HEK293 (cell line): ENCODE measurements at regions not wholly inside any gene's neighbourhood (a gene's known extent, or its start where the extent isn't known, plus 50 kb on each side); places are given as distances from the start of the nearest gene placed in this dataset.

Experiments used
- CTCF ChIA-PET: fragments of 350-600 bp; formaldehyde crosslinking; extraction: SDS; loops from one replicate; lab custom pipeline; 2021; ENCODE audit warnings: antibody characterized with exemption; lab: Yijun Ruan, JAX
- POLR2A ChIA-PET: fragments of 300-600 bp; formaldehyde crosslinking; extraction: SDS; loops from one replicate; lab custom pipeline; 2020; ENCODE audit warnings: antibody characterized with exemption, inconsistent platforms; lab: Yijun Ruan, JAX
- H3K27ac ChIP-seq: fragments of 200-500 bp; sonication (Bioruptor generic); 2 replicates; pipeline ENCODE4 v1.5.1; 2014; ENCODE audit warnings: low read depth, low read length, control low read depth, inconsistent platforms; ENCODE audit errors: extremely low read depth
- H3K36me3 ChIP-seq, 2 experiments: fragments of 200-500 bp in 1 of 2; sonication (Bioruptor generic) in 1 of 2; 1 replicate in 1 of 2; 2 replicates in 1 of 2; pipeline ENCODE4 v1.5.1; 2014 to 2017; ENCODE audit warnings: inconsistent platforms in 2 of 2, low read length in 2 of 2; ENCODE audit not compliant: control insufficient read depth in 2 of 2, insufficient read depth in 1 of 2
- H3K4me1 ChIP-seq: fragments of 200-500 bp; sonication (Bioruptor generic); 2 replicates; pipeline ENCODE4 v1.5.1; 2014; ENCODE audit warnings: mild to moderate bottlenecking, low read length, inconsistent platforms; ENCODE audit not compliant: control insufficient read depth, insufficient read depth
- H3K4me3 ChIP-seq: 2 replicates; pipeline ENCODE4 v1.5.1; 2011; ENCODE audit warnings: low read depth, mild to moderate bottlenecking, control low read depth, low read length, moderate library complexity
- H3K9me3 ChIP-seq: fragments of 200-500 bp; sonication (Bioruptor generic); 2 replicates; pipeline ENCODE4 v1.5.1; 2014; ENCODE audit warnings: low read depth, low read length, inconsistent platforms; ENCODE audit not compliant: control insufficient read depth, insufficient read depth
- OVOL3 ChIP-seq: fragments of 450-650 bp; formaldehyde crosslinking; IDR thresholded peaks from 2 replicates; pipeline ENCODE4 v1.5.1; 2016; ENCODE audit warnings: missing biosample characterization, missing genetic modification characterization
- SETDB1 ChIP-seq: IDR thresholded peaks from one replicate; pipeline ENCODE4 v1.6.1; 2017; ENCODE audit warnings: mild to moderate bottlenecking, low read length, moderate library complexity, mixed read lengths; ENCODE audit not compliant: insufficient read length
- TRIM28 ChIP-seq: IDR thresholded peaks from 2 replicates; pipeline ENCODE4 v1.6.1; 2011; ENCODE audit warnings: low read length, control low read depth, borderline replicate concordance
- ZBTB7A ChIP-seq: fragments of 450-650 bp; formaldehyde crosslinking; IDR thresholded peaks from 2 replicates; pipeline ENCODE4 v1.5.1; 2016; ENCODE audit warnings: low read depth, missing biosample characterization, missing genetic modification characterization
- ZBTB8A ChIP-seq: fragments of 450-650 bp; formaldehyde crosslinking; IDR thresholded peaks from 2 replicates; pipeline ENCODE4 v1.5.1; 2016; ENCODE audit warnings: missing biosample characterization, missing genetic modification characterization
- ZNF19 ChIP-seq: fragments of 450-650 bp; formaldehyde crosslinking; IDR thresholded peaks from 2 replicates; pipeline ENCODE4; 2016; ENCODE audit warnings: missing biosample characterization, missing genetic modification characterization, low read depth
- ZNF248 ChIP-seq: fragments of 450-650 bp; formaldehyde crosslinking; IDR thresholded peaks from 2 replicates; pipeline ENCODE4 v1.5.1; 2017; ENCODE audit warnings: missing biosample characterization, missing genetic modification characterization
- ZNF311 ChIP-seq: fragments of 450-650 bp; formaldehyde crosslinking; IDR thresholded peaks from 2 replicates; pipeline ENCODE4 v1.5.1; 2017; ENCODE audit warnings: missing biosample characterization, missing genetic modification characterization, borderline replicate concordance
- ZNF426 ChIP-seq: fragments of 450-650 bp; formaldehyde crosslinking; IDR thresholded peaks from 2 replicates; pipeline ENCODE4 v1.5.1; 2017; ENCODE audit warnings: missing biosample characterization, missing genetic modification characterization, mild to moderate bottlenecking, inconsistent platforms, moderate library complexity
- ZNF776 ChIP-seq: fragments of 450-650 bp; formaldehyde crosslinking; IDR thresholded peaks from 2 replicates; pipeline ENCODE4 v1.5.0; 2017; ENCODE audit warnings: missing biosample characterization, missing genetic modification characterization, borderline replicate concordance
- TF ChIP-seq, protein P1 (sequence below): fragments of 450-650 bp; formaldehyde crosslinking; IDR thresholded peaks from 2 replicates; pipeline ENCODE4 v1.5.1; 2016; ENCODE audit warnings: missing biosample characterization, missing genetic modification characterization
- TF ChIP-seq, protein P2 (sequence below): fragments of 450-650 bp; formaldehyde crosslinking; IDR thresholded peaks from 2 replicates; pipeline ENCODE4 v1.5.1; 2016; ENCODE audit warnings: missing biosample characterization, missing genetic modification characterization, low read depth
- TF ChIP-seq, protein P3 (sequence below): fragments of 450-650 bp; formaldehyde crosslinking; IDR thresholded peaks from 2 replicates; pipeline ENCODE4 v1.5.1; 2016; ENCODE audit warnings: missing biosample characterization, missing genetic modification characterization, borderline replicate concordance
- TF ChIP-seq, protein P4 (sequence below): fragments of 450-650 bp; formaldehyde crosslinking; IDR thresholded peaks from 2 replicates; pipeline ENCODE4 v1.5.1; 2016; ENCODE audit warnings: missing biosample characterization, missing genetic modification characterization
- TF ChIP-seq, protein P5 (sequence below): sonication (generic); formaldehyde crosslinking; IDR thresholded peaks from 2 replicates; pipeline ENCODE4 v1.8.1; 2022; ENCODE audit warnings: mild to moderate bottlenecking, moderate library complexity, missing genetic modification reagents

DNA sequence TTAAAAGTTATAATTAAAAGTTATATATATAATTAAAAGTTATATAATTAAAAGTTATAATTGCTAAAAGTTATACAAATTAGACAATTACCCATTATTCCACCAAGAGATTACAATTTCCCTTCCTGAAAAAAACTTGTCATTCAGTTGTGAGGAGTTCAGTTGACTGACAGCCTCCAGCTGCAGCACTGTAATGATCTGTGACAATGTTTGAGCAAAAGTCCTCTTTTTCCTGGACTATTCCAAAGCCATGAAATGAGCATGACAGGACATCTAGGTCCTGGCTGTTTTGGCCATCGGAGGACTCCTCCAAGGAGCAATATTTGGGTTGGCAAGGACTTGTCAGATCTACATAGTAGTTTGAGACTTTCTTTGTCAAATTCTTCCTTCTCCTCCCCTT is 258.7 kb upstream of the EDNRB start:
- POLR2A ChIA-PET, result no interaction called here
- H3K4me3 ChIP-seq, result no peak overlapping the region
- no peak overlapping the region for H3K27ac ChIP-seq
- H3K4me1 ChIP-seq, result no peaks in the 10 kb centered on the region
- TF ChIP-seq ZNF426 (tag by site-specific recombination) (no peak), ZNF19 (tag by site-specific recombination) (no peak)
- no peaks in the 10 kb centered on the region for H3K9me3 ChIP-seq
- H3K36me3 ChIP-seq, result no peaks in the 10 kb centered on the region
- CTCF ChIA-PET, result no interaction called here

DNA sequence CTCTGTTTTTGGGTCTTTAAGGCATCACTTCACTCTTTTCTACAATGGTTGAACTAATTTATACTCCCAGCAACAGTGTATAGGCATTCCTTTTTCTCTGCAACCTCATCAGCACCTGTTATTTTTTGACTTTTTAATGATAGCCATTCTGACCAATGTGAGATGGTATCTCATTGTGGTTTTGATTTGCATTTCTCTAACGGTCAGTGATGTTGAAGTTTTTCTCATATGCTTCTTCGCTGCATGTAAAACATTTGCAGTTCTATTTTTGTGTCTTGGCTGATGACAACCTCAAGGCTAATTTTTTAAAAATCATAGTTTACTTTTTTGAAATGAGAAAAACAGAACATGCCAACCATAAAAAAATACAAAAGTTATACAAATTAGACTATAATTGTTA is 258.2 kb upstream of the EDNRB start:
- H3K4me3 ChIP-seq, result no peak overlapping the region
- TF ChIP-seq ZNF311 (tag by site-specific recombination), result no peak
- H3K36me3 ChIP-seq, result no peaks in the 10 kb centered on the region
- H3K9me3 ChIP-seq, result no peaks in the 10 kb centered on the region
- ChIA-PET CTCF (interaction anchor here (0.6 kb wide), 1 partner anchor 392 kb away, joined by 3 read pairs; no protein-coding TSS in a partner anchor), POLR2A (no interaction called here)
- no peak overlapping the region for H3K27ac ChIP-seq
- H3K4me1 ChIP-seq, result no peaks in the 10 kb centered on the region

DNA sequence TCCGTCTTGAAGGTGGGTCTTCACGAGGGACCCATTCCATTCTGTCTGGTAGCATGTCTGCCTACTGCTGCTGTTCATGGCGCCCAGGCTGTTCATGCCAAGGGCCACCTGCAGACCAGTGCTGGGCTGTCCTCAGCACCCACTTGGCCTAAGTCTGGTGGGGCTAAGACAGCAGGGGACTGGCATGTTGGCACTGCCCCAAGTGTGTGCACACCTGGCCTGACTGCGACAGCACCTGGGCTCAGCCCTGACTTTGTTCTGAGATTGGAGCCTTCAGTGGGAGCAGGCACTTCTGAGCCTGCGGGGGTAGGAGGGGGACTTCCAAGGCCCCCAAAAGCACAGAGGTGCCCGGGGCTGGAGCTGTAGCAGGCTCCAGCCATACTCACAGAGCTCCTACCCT is 250.8 kb upstream of the EDNRB start:
- POLR2A ChIA-PET, result no interaction called here
- TF ChIP-seq OVOL3 (tag by site-specific recombination), result no peak
- TF ChIP-seq SETDB1, result peak; percentile 6
- Histone ChIP-seq H3K36me3 (no peaks in the 10 kb centered on the region), H3K4me3 (no peak overlapping the region), H3K9me3 (no peaks in the 10 kb centered on the region), H3K27ac (no peak overlapping the region), H3K4me1 (no peaks in the 10 kb centered on the region)
- CTCF ChIA-PET, result no interaction called here

DNA sequence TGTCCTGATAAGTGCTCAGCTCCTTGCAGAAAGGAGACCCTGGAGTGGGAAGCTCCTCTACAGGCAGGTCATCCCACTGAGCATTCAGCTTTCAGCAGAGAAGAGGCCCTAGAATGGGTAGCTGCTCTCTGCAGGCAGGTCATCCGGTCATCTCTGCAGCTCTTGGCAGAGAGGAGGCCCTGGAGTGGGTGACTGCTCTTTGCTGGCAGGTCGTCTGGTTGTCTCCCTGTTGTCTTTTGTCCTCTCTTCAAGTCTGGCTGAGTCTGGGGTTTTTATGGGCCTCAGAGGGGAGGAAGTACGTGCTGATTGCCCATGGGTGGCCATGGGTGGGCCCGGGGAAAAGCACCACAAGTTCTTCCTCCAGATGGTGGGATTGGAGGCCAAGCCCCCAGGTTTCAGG is 250.3 kb upstream of the EDNRB start:
- Histone ChIP-seq H3K27ac (no peak overlapping the region), H3K9me3 (no peaks in the 10 kb centered on the region), H3K4me1 (no peaks in the 10 kb centered on the region), H3K4me3 (no peak overlapping the region)
- CTCF ChIA-PET, result no interaction called here
- TF ChIP-seq ZNF248 (tag by site-specific recombination) (no peak), TRIM28 (peak; percentile 84; the same call in 1 of the 2 replicates), SETDB1 (peak; percentile 67)
- TF ChIP-seq, all 188 proteins: peak for 2
- POLR2A ChIA-PET, result no interaction called here
- no peaks in the 10 kb centered on the region for H3K36me3 ChIP-seq

DNA sequence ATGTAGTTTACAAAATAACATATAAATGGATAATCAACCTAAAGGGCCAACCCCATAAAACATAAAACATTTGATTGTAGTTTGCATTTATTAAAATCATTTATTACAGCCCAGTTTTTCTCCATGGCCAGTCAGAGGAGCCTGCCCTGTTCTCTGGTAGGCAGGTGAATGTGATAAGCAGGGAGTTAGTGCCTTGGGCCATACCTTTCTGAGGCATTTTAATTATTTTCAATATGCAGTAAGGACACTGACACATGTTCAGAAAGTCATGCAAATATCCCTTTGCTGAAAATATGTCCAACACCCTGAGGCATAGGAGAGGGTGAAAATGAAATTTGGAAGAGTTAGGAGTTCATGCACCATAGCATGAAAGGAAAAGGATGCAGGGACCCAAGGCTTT is 242.6 kb upstream of the EDNRB start:
- no peaks in the 10 kb centered on the region for H3K9me3 ChIP-seq
- CTCF ChIA-PET, result no interaction called here

More for the DNA sequence above, 242.6 kb upstream of the EDNRB start:
- no peak overlapping the region for H3K27ac ChIP-seq
- no peaks in the 10 kb centered on the region for H3K4me1 ChIP-seq
- TF ChIP-seq ZNF776 (tag by site-specific recombination) (no peak), ZBTB8A (tag by site-specific recombination) (no peak), ZBTB7A (tag by site-specific recombination) (no peak), ZNF248 (tag by site-specific recombination) (no peak)
- TF ChIP-seq, protein P1, sequence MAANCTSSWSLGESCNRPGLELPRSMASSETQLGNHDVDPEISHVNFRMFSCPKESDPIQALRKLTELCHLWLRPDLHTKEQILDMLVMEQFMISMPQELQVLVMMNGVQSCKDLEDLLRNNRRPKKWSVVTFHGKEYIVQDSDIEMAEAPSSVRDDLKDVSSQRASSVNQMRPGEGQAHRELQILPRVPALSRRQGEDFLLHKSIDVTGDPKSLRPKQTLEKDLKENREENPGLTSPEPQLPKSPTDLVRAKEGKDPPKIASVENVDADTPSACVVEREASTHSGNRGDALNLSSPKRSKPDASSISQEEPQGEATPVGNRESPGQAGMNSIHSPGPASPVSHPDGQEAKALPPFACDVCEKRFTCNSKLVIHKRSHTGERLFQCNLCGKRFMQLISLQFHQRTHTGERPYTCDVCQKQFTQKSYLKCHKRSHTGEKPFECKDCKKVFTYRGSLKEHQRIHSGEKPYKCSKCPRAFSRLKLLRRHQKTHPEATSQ, result no peak
- TF ChIP-seq, protein P2, sequence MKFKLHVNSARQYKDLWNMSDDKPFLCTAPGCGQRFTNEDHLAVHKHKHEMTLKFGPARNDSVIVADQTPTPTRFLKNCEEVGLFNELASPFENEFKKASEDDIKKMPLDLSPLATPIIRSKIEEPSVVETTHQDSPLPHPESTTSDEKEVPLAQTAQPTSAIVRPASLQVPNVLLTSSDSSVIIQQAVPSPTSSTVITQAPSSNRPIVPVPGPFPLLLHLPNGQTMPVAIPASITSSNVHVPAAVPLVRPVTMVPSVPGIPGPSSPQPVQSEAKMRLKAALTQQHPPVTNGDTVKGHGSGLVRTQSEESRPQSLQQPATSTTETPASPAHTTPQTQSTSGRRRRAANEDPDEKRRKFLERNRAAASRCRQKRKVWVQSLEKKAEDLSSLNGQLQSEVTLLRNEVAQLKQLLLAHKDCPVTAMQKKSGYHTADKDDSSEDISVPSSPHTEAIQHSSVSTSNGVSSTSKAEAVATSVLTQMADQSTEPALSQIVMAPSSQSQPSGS (tag by site-specific recombination), result no peak
- TF ChIP-seq, protein P3, sequence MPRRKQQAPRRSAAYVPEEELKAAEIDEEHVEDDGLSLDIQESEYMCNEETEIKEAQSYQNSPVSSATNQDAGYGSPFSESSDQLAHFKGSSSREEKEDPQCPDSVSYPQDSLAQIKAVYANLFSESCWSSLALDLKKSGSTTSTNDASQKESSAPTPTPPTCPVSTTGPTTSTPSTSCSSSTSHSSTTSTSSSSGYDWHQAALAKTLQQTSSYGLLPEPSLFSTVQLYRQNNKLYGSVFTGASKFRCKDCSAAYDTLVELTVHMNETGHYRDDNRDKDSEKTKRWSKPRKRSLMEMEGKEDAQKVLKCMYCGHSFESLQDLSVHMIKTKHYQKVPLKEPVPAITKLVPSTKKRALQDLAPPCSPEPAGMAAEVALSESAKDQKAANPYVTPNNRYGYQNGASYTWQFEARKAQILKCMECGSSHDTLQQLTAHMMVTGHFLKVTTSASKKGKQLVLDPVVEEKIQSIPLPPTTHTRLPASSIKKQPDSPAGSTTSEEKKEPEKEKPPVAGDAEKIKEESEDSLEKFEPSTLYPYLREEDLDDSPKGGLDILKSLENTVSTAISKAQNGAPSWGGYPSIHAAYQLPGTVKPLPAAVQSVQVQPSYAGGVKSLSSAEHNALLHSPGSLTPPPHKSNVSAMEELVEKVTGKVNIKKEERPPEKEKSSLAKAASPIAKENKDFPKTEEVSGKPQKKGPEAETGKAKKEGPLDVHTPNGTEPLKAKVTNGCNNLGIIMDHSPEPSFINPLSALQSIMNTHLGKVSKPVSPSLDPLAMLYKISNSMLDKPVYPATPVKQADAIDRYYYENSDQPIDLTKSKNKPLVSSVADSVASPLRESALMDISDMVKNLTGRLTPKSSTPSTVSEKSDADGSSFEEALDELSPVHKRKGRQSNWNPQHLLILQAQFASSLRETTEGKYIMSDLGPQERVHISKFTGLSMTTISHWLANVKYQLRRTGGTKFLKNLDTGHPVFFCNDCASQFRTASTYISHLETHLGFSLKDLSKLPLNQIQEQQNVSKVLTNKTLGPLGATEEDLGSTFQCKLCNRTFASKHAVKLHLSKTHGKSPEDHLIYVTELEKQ, result no peak
- TF ChIP-seq, protein P4, sequence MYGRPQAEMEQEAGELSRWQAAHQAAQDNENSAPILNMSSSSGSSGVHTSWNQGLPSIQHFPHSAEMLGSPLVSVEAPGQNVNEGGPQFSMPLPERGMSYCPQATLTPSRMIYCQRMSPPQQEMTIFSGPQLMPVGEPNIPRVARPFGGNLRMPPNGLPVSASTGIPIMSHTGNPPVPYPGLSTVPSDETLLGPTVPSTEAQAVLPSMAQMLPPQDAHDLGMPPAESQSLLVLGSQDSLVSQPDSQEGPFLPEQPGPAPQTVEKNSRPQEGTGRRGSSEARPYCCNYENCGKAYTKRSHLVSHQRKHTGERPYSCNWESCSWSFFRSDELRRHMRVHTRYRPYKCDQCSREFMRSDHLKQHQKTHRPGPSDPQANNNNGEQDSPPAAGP (tag by site-specific recombination), result no peak
- TF ChIP-seq, protein P5, sequence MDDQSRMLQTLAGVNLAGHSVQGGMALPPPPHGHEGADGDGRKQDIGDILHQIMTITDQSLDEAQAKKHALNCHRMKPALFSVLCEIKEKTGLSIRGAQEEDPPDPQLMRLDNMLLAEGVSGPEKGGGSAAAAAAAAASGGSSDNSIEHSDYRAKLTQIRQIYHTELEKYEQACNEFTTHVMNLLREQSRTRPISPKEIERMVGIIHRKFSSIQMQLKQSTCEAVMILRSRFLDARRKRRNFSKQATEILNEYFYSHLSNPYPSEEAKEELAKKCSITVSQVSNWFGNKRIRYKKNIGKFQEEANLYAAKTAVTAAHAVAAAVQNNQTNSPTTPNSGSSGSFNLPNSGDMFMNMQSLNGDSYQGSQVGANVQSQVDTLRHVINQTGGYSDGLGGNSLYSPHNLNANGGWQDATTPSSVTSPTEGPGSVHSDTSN (CRISPR knock-in tag), result no peak
- POLR2A ChIA-PET, result no interaction called here
- H3K4me3 ChIP-seq, result no peak overlapping the region
- H3K36me3 ChIP-seq, result no peaks in the 10 kb centered on the region
